PC-3 (cell line): ENCODE measurements at regions not wholly inside any gene's neighbourhood (a gene's known extent, or its start where the extent isn't known, plus 50 kb on each side); places are given as distances from the start of the nearest gene placed in this dataset.

Experiments
- ATAC-seq: fragments of 200-7000 bp; cut with Tn5 transposase; 2 replicates; pipeline ENCODE4 v1.9.1; 2020; ENCODE audit warnings: mild to moderate bottlenecking, moderate library complexity
- BruUV-seq: library from RNA; stranded (reverse); fragments of 400-500 nt; replicated peaks from 2 replicates; lab custom pipeline; 2021; lab: Mats Ljungman, UMichigan
- CTCF ChIA-PET: fragments of 300-600 bp; sonication (Branson Sonifier 250); formaldehyde crosslinking; loops from one replicate; lab custom pipeline; 2022; ENCODE audit warnings: antibody characterized with exemption; lab: Charles Lee
- POLR2A ChIA-PET: fragments of 300-600 bp; sonication (Branson Sonifier 250); formaldehyde crosslinking; loops from one replicate; lab custom pipeline; 2022; ENCODE audit warnings: antibody characterized with exemption; ENCODE audit not compliant: unreplicated experiment; lab: Charles Lee
- DNase-seq: peaks from one replicate; pipeline ENCODE4 v3.0.0-alpha.2; 2015
- H2AFZ ChIP-seq: fragments of 300-600 bp; sonication (generic); 2 replicates; pipeline ENCODE4 v1.6.0; 2016; ENCODE audit warnings: antibody characterized with exemption, low read length
- H3F3A ChIP-seq: fragments of 300-600 bp; sonication (generic); one replicate; pipeline ENCODE4 v1.6.0; 2017; ENCODE audit warnings: antibody characterized with exemption, low read length, control low read depth, mild to moderate bottlenecking; ENCODE audit not compliant: unreplicated experiment
- H3K27ac ChIP-seq: fragments of 300-600 bp; sonication (generic); 2 replicates; pipeline ENCODE4 v1.5.1; 2016; ENCODE audit warnings: mild to moderate bottlenecking, low read length
- H3K27me3 ChIP-seq: fragments of 300-600 bp; sonication (generic); 2 replicates; pipeline ENCODE4 v1.6.1; 2016; ENCODE audit warnings: low read length, mixed read lengths
- H3K36me3 ChIP-seq: fragments of 300-600 bp; sonication (generic); 2 replicates; pipeline ENCODE4 v1.6.1; 2016; ENCODE audit warnings: low read depth, mixed run types, low read length, mixed read lengths
- H3K4me1 ChIP-seq: fragments of 300-600 bp; sonication (generic); 2 replicates; pipeline ENCODE4 v1.5.1; 2016; ENCODE audit warnings: low read length; ENCODE audit not compliant: insufficient read depth
- H3K4me2 ChIP-seq: fragments of 300-600 bp; sonication (generic); 2 replicates; pipeline ENCODE4 v1.6.0; 2016; ENCODE audit warnings: low read length
- H3K4me3 ChIP-seq: fragments of 300-600 bp; sonication (generic); 2 replicates; pipeline ENCODE4 v1.5.1; 2016; ENCODE audit warnings: mild to moderate bottlenecking, low read length, mixed read lengths
- H3K79me2 ChIP-seq: fragments of 300-600 bp; sonication (generic); 2 replicates; pipeline ENCODE4 v1.6.1; 2017; ENCODE audit warnings: low read length, mixed read lengths
- H3K9ac ChIP-seq: fragments of 300-600 bp; sonication (generic); 2 replicates; pipeline ENCODE4 v1.6.0; 2016; ENCODE audit warnings: mild to moderate bottlenecking, low read length
- H3K9me2 ChIP-seq: fragments of 300-600 bp; sonication (generic); replicated peaks from 2 replicates; pipeline ENCODE4 v1.6.1; 2016; ENCODE audit warnings: mixed run types, low read length, mixed read lengths
- H3K9me3 ChIP-seq: fragments of 300-600 bp; sonication (generic); 2 replicates; pipeline ENCODE4 v1.6.1; 2016; ENCODE audit warnings: low read length, mixed read lengths
- H4K20me1 ChIP-seq: fragments of 300-600 bp; sonication (generic); 2 replicates; pipeline ENCODE4 v1.6.1; 2016; ENCODE audit warnings: low read length, mixed read lengths
- CTCF ChIP-seq: fragments of 300-600 bp; sonication (generic); conservative IDR thresholded peaks from 2 replicates; pipeline ENCODE4 v1.5.1; 2017; ENCODE audit warnings: antibody characterized with exemption, low read depth, mild to moderate bottlenecking, low read length
- EZH2 ChIP-seq: fragments of 300-600 bp; sonication (generic); IDR thresholded peaks from one replicate; pipeline ENCODE4 v1.6.1; 2017; ENCODE audit warnings: antibody characterized with exemption, mild to moderate bottlenecking, low read length; ENCODE audit not compliant: unreplicated experiment
- EZH2phosphoT487 ChIP-seq: fragments of 300-600 bp; sonication (generic); IDR thresholded peaks from 2 replicates; pipeline ENCODE4 v1.6.1; 2018; ENCODE audit warnings: mild to moderate bottlenecking, antibody characterized with exemption, low read length, borderline replicate concordance
- intact Hi-C: fragments of 100-400 bp; cut with micrococcal nuclease; formaldehyde crosslinking; loops from 2 replicates; pipeline ENCODE4 v1.9.0; 2023

DNA sequence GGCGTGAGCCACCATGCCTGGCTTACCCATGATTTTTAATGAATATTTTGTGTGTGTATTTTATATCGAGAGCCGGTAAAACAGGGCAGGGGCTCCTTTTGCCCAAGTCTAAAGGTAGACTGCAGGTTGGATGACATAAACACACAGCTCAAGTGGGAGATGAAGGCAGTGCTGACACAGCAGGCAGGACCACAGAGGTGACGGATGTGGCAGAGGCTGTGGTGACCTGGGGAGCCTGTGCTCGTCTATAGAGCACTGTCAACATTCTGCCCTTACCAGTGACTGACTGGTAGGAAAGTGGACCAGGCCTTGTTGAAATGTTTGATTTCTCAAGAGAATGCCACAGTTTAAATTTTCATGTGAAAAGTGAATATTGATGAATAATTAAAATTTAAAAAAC lies 137.5 kb downstream of the ZFP64 start:
- H3K9me2 ChIP-seq = no peaks in the 10 kb centered on the region
- intact Hi-C loops = no loop called here
- H3K4me1 ChIP-seq = peaks cover 8% of the 10 kb centered on the region
- BruUV-seq = no TSS peak
- POLR2A ChIA-PET = no interaction called here
- no peak overlapping the region for H3K9ac ChIP-seq
- DNase-seq (no peak), ATAC-seq (no peak)
- CTCF ChIA-PET = no interaction called here
- peaks cover 11% of the 10 kb centered on the region; the same call in 1 of the 2 replicates for H3K36me3 ChIP-seq
- no peaks in the 10 kb centered on the region for H3K79me2 ChIP-seq
- H3K4me2 ChIP-seq = no peak overlapping the region
- H3K27me3 ChIP-seq = no peaks in the 10 kb centered on the region
- H2AFZ ChIP-seq = no peak overlapping the region
- TF ChIP-seq CTCF (no peak), EZH2 (no peak), EZH2phosphoT487 (no peak)
- H3K9me3 ChIP-seq = peaks cover 10% of the 10 kb centered on the region
- no peak overlapping the region for H3K4me3 ChIP-seq
- peaks cover 5% of the 10 kb centered on the region for H3F3A ChIP-seq
- no peaks in the 10 kb centered on the region for H4K20me1 ChIP-seq
- no peak overlapping the region for H3K27ac ChIP-seq

- H3K4me3 ChIP-seq = no peak overlapping the region
- ChIA-PET POLR2A (no interaction called here), CTCF (interaction anchor here (0.6 kb wide), 1 partner anchor 26 kb away, joined by 3 read pairs; no protein-coding TSS in a partner anchor)
- TF ChIP-seq CTCF (no peak), EZH2phosphoT487 (no peak), EZH2 (no peak)
- no peaks in the 10 kb centered on the region for H3K9me2 ChIP-seq
- H3K4me2 ChIP-seq = no peak overlapping the region
- no peaks in the 10 kb centered on the region for H3F3A ChIP-seq
- intact Hi-C loops = no loop called here
- no peak overlapping the region for H2AFZ ChIP-seq
- H4K20me1 ChIP-seq = no peaks in the 10 kb centered on the region
- H3K27ac ChIP-seq = no peak overlapping the region
- BruUV-seq = no TSS peak
- H3K9me3 ChIP-seq = no peaks in the 10 kb centered on the region
- no peak overlapping the region for H3K9ac ChIP-seq
- H3K79me2 ChIP-seq = no peaks in the 10 kb centered on the region
- no peaks in the 10 kb centered on the region for H3K27me3 ChIP-seq
- no peaks in the 10 kb centered on the region for H3K4me1 ChIP-seq
- ATAC-seq (no peak), DNase-seq (no peak)
- H3K36me3 ChIP-seq = no peaks in the 10 kb centered on the region
Observed at GRCh38 chr20:52049001-52049731, 142.4 kb downstream of the ZFP64 start.
